MM.1S (cell line): ENCODE measurements at regions not wholly inside any gene's neighbourhood (a gene's known extent, or its start where the extent isn't known, plus 50 kb on each side); places are given as distances from the start of the nearest gene placed in this dataset.

ENCODE experiments used
- EZH2 ChIP-seq: fragments of 300-600 bp; sonication (generic); optimal IDR thresholded peaks from 2 replicates; pipeline ENCODE3; 2017; ENCODE audit warnings: low read depth, mild to moderate bottlenecking, antibody characterized with exemption, low read length, mixed read lengths
- TF ChIP-seq, protein P1 (sequence below): fragments of 300-600 bp; sonication (generic); IDR thresholded peaks from 2 replicates; pipeline ENCODE4 v1.5.1; 2016; ENCODE audit warnings: antibody characterized with exemption, low read length, mixed read lengths

- TF ChIP-seq, protein P1, sequence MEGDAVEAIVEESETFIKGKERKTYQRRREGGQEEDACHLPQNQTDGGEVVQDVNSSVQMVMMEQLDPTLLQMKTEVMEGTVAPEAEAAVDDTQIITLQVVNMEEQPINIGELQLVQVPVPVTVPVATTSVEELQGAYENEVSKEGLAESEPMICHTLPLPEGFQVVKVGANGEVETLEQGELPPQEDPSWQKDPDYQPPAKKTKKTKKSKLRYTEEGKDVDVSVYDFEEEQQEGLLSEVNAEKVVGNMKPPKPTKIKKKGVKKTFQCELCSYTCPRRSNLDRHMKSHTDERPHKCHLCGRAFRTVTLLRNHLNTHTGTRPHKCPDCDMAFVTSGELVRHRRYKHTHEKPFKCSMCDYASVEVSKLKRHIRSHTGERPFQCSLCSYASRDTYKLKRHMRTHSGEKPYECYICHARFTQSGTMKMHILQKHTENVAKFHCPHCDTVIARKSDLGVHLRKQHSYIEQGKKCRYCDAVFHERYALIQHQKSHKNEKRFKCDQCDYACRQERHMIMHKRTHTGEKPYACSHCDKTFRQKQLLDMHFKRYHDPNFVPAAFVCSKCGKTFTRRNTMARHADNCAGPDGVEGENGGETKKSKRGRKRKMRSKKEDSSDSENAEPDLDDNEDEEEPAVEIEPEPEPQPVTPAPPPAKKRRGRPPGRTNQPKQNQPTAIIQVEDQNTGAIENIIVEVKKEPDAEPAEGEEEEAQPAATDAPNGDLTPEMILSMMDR: no peak
- TF ChIP-seq EZH2: no peak
Measured at GRCh38 chr16:48003206-48003907, 152.4 kb downstream of the ABCC12 start.
